Fibroblast of lung (primary cell): ENCODE measurements at regions not wholly inside any gene's neighbourhood (a gene's known extent, or its start where the extent isn't known, plus 50 kb on each side); places are given as distances from the start of the nearest gene placed in this dataset.
A peak's percentile ranks its signal among the peaks of the same experiment; 100 is the strongest.

Experiments
- DNase-seq, 2 donors: peaks; one replicate each; pipeline versions ENCODE4 v3.0.0 to v3.0.0-alpha.2; 2010; ENCODE audit warnings: low read depth in 2 of 2
- H2AFZ ChIP-seq: 2 replicates; pipeline ENCODE4 v1.5.1; 2012; ENCODE audit warnings: low read length, control low read depth, inconsistent platforms
- H3K27ac ChIP-seq: 2 replicates; pipeline ENCODE4 v1.5.1; 2011; ENCODE audit warnings: low read length, control low read depth; ENCODE audit not compliant: insufficient read depth
- H3K27me3 ChIP-seq: 2 replicates; pipeline ENCODE4 v1.5.1; 2011; ENCODE audit warnings: mild to moderate bottlenecking, low read length; ENCODE audit not compliant: control insufficient read depth, insufficient read depth
- H3K36me3 ChIP-seq: 2 replicates; pipeline ENCODE4 v1.5.1; 2011; ENCODE audit warnings: low read length; ENCODE audit not compliant: control insufficient read depth, insufficient read depth
- H3K4me1 ChIP-seq: 2 replicates; pipeline ENCODE4 v1.5.1; 2011; ENCODE audit warnings: low read length; ENCODE audit not compliant: control insufficient read depth, insufficient read depth; ENCODE audit errors: extremely low read depth
- H3K4me2 ChIP-seq: 2 replicates; pipeline ENCODE4 v1.5.1; 2011; ENCODE audit warnings: low read length, control low read depth; ENCODE audit not compliant: insufficient read depth; ENCODE audit errors: extremely low read depth
- H3K4me3 ChIP-seq, 4 experiments: fragments of 200-600 bp in 1 of 4; sonication (generic) in 1 of 4; replicated peaks in 1 of 4; 2 replicates each; pipeline ENCODE4 v1.5.1; 2011 to 2016; ENCODE audit warnings: low read length in 4 of 4, low read depth in 3 of 4, mild to moderate bottlenecking in 3 of 4, control low read depth in 2 of 4, inconsistent platforms in 1 of 4, mixed read lengths in 1 of 4; ENCODE audit not compliant: insufficient read depth in 1 of 4; ENCODE audit errors: control extremely low read depth in 1 of 4
- H3K79me2 ChIP-seq: 2 replicates; pipeline ENCODE4 v1.5.1; 2012; ENCODE audit warnings: mild to moderate bottlenecking, low read length, inconsistent platforms; ENCODE audit not compliant: control insufficient read depth, insufficient read depth
- H3K9ac ChIP-seq: 2 replicates; pipeline ENCODE4 v1.5.1; 2011; ENCODE audit warnings: mild to moderate bottlenecking, low read length, control low read depth; ENCODE audit not compliant: insufficient read depth
- H3K9me3 ChIP-seq: 2 replicates; pipeline ENCODE4 v1.5.1; 2012; ENCODE audit warnings: low read depth, low read length; ENCODE audit not compliant: control insufficient read depth, insufficient read depth
- H4K20me1 ChIP-seq: 2 replicates; pipeline ENCODE4 v1.5.1; 2011; ENCODE audit warnings: low read length; ENCODE audit not compliant: control insufficient read depth, insufficient read depth; ENCODE audit errors: extremely low read depth
- EZH2 ChIP-seq: IDR thresholded peaks from 2 replicates; pipeline ENCODE4 v1.5.1; 2012; ENCODE audit warnings: low read length, control low read depth, mild to moderate bottlenecking; ENCODE audit errors: missing control alignments
- TF ChIP-seq, protein P1 (sequence below), 2 donors: IDR thresholded peaks in 1 of 2; conservative IDR thresholded peaks in 1 of 2; 1 replicate in 1 of 2; 2 replicates in 1 of 2; pipeline ENCODE4 v1.5.1; 2011 to 2012; ENCODE audit warnings: low read length in 2 of 2, control low read depth in 1 of 2, inconsistent platforms in 1 of 2, low read depth in 1 of 2, mild to moderate bottlenecking in 1 of 2

DNA sequence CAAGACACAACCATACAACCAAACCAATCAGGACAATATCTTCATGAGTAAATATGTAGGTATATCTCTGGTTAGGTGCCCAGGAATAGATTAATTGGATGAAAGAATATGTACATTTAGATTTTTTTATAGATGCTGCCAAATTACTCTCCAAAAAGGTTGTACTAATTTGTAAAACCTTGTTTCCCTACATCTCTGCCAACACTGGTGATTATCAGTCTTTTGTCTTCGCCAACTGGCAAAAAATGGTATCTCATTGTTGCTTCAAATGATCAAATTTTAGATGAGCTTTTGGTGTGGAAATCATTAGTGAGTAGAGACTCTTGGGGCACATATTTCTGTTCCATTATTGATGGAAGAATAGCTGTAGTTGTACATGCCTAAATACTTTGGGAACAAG lies 90.7 kb upstream of the ELL2 start:
- Histone ChIP-seq H3K4me3 (no peak overlapping the region), H3K27ac (no peak overlapping the region), H2AFZ (no peak overlapping the region), H3K4me2 (no peak overlapping the region), H3K79me2 (no peaks in the 10 kb centered on the region), H3K9ac (no peak overlapping the region), H4K20me1 (no peaks in the 10 kb centered on the region), H3K4me1 (no peaks in the 10 kb centered on the region), H3K36me3 (no peaks in the 10 kb centered on the region), H3K9me3 (no peaks in the 10 kb centered on the region), H3K27me3 (no peaks in the 10 kb centered on the region)
- no peak for DNase-seq
- no peak for TF ChIP-seq EZH2
- TF ChIP-seq, protein P1, sequence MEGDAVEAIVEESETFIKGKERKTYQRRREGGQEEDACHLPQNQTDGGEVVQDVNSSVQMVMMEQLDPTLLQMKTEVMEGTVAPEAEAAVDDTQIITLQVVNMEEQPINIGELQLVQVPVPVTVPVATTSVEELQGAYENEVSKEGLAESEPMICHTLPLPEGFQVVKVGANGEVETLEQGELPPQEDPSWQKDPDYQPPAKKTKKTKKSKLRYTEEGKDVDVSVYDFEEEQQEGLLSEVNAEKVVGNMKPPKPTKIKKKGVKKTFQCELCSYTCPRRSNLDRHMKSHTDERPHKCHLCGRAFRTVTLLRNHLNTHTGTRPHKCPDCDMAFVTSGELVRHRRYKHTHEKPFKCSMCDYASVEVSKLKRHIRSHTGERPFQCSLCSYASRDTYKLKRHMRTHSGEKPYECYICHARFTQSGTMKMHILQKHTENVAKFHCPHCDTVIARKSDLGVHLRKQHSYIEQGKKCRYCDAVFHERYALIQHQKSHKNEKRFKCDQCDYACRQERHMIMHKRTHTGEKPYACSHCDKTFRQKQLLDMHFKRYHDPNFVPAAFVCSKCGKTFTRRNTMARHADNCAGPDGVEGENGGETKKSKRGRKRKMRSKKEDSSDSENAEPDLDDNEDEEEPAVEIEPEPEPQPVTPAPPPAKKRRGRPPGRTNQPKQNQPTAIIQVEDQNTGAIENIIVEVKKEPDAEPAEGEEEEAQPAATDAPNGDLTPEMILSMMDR (conservative IDR thresholded peaks at IDR 0.05 in 1 of 2, IDR thresholded peaks at IDR 0.05 in 1 of 2; ENCODE audit: low read depth in 1 of 2, low read length in 2 of 2): no peak

DNA sequence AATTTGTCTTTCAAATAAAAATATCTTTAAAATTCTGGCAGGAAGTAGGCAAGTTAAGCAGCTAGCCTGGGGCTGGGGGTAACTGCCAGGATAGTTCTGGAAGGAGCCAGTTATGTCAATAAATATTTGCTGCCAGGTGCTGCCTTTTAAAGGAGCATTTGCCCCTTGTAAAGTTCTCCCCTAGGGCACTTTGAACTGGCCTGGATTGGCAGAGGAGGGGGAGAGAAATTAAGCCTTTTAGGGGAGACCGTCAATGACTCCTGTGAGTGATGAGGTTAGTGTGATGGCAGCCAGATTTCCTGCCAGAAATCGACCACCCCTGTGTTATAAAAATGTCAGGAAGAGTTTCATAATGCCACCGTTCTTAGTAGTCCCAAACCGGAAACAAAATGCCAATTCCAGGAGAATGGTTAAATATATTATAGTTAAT lies 89.8 kb upstream of the ELL2 start:
- Histone ChIP-seq H3K4me1 (no peaks in the 10 kb centered on the region), H3K36me3 (no peaks in the 10 kb centered on the region), H3K9me3 (no peaks in the 10 kb centered on the region), H3K27me3 (no peaks in the 10 kb centered on the region), H3K27ac (no peak overlapping the region), H2AFZ (no peak overlapping the region), H3K79me2 (no peaks in the 10 kb centered on the region), H3K9ac (no peak overlapping the region), H4K20me1 (no peaks in the 10 kb centered on the region), H3K4me2 (no peak overlapping the region), H3K4me3 (no peak overlapping the region)
- DNase-seq: no peak
- TF ChIP-seq EZH2: no peak
- TF ChIP-seq, protein P1 (conservative IDR thresholded peaks at IDR 0.05 in 1 of 2, IDR thresholded peaks at IDR 0.05 in 1 of 2; ENCODE audit: low read depth in 1 of 2, low read length in 2 of 2): no peak

DNA sequence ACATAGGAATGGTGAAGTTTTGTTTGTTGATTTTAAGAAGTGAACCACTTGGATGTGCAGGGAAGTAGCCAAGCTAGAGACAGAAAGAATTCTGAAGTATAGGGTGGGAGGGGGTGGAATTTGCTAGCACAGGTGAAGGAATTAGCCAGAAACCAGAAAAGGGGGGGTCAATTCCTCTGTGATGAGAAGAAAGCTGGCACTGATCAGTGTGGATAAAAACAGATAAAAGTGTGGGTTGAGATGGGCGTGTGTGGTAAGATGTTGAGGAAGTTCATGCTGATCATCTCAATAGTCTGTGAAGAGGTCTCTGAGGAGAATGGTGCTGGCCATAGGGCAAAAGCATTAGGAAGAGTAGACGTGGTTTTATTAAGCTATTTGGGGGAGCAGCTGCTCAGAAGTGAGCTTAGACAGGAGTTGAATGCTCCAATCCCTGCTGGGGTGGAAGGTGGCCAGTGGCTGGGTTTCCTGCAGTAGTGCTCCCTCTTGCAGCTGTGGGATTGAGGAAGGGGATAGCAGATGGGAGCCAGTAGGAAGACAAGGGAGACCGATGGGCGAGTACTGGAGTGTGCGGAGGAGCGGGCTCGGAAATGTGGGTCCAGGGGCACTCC lies 88.7 kb upstream of the ELL2 start:
- Histone ChIP-seq H3K4me2 (no peak overlapping the region), H2AFZ (no peak overlapping the region), H3K79me2 (no peaks in the 10 kb centered on the region), H4K20me1 (no peaks in the 10 kb centered on the region), H3K27ac (no peak overlapping the region), H3K9ac (no peak overlapping the region), H3K4me3 (no peak overlapping the region), H3K36me3 (no peaks in the 10 kb centered on the region), H3K4me1 (no peaks in the 10 kb centered on the region), H3K9me3 (no peaks in the 10 kb centered on the region), H3K27me3 (no peaks in the 10 kb centered on the region)
- DNase-seq: peak in 1 of 2 donors; percentile 55
- no peak for TF ChIP-seq EZH2
- TF ChIP-seq, protein P1 (conservative IDR thresholded peaks at IDR 0.05 in 1 of 2, IDR thresholded peaks at IDR 0.05 in 1 of 2; ENCODE audit: low read depth in 1 of 2, low read length in 2 of 2): no peak
